D721Med (cell line): ENCODE measurements at regions not wholly inside any gene's neighbourhood (a gene's known extent, or its start where the extent isn't known, plus 50 kb on each side); places are given as distances from the start of the nearest gene placed in this dataset.

ENCODE experiments used
- DNase-seq: peaks from one replicate; pipeline ENCODE4 v3.0.0; 2011; ENCODE audit warnings: low spot score; ENCODE audit not compliant: insufficient read length
- FAIRE-seq: peaks from 2 replicates; lab custom pipeline; 2011; peaks lifted over from hg19 to GRCh38; lab: Jason Lieb, UNC
- TF ChIP-seq, protein P1 (sequence below): IDR thresholded peaks from 2 replicates; pipeline ENCODE4 v1.5.1; 2012; ENCODE audit warnings: mild to moderate bottlenecking, control low read depth; ENCODE audit not compliant: insufficient read depth; ENCODE audit errors: missing control alignments

DNA sequence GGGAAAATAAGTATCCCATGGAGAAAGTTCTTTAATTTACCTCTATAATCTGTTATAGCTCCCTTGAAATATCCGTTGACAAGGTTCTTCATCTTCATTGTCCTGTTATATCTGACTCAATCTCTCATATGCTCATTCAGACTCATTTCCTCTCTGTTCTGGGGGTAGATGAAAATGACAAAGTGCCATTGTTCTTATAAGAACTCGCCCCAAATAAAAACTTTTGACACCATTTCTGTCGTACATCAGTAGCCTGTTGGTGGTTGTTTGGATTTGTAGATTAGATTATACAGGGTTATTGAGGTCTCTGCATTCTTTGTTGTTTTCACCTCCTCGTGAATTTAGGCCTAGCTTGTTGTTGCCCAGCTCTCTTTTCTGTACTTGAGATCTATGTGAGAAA, 55.2 kb upstream of the IPO9 start:
- TF ChIP-seq, protein P1, sequence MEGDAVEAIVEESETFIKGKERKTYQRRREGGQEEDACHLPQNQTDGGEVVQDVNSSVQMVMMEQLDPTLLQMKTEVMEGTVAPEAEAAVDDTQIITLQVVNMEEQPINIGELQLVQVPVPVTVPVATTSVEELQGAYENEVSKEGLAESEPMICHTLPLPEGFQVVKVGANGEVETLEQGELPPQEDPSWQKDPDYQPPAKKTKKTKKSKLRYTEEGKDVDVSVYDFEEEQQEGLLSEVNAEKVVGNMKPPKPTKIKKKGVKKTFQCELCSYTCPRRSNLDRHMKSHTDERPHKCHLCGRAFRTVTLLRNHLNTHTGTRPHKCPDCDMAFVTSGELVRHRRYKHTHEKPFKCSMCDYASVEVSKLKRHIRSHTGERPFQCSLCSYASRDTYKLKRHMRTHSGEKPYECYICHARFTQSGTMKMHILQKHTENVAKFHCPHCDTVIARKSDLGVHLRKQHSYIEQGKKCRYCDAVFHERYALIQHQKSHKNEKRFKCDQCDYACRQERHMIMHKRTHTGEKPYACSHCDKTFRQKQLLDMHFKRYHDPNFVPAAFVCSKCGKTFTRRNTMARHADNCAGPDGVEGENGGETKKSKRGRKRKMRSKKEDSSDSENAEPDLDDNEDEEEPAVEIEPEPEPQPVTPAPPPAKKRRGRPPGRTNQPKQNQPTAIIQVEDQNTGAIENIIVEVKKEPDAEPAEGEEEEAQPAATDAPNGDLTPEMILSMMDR = no peak
- no peak for FAIRE-seq
- no peak for DNase-seq

DNA sequence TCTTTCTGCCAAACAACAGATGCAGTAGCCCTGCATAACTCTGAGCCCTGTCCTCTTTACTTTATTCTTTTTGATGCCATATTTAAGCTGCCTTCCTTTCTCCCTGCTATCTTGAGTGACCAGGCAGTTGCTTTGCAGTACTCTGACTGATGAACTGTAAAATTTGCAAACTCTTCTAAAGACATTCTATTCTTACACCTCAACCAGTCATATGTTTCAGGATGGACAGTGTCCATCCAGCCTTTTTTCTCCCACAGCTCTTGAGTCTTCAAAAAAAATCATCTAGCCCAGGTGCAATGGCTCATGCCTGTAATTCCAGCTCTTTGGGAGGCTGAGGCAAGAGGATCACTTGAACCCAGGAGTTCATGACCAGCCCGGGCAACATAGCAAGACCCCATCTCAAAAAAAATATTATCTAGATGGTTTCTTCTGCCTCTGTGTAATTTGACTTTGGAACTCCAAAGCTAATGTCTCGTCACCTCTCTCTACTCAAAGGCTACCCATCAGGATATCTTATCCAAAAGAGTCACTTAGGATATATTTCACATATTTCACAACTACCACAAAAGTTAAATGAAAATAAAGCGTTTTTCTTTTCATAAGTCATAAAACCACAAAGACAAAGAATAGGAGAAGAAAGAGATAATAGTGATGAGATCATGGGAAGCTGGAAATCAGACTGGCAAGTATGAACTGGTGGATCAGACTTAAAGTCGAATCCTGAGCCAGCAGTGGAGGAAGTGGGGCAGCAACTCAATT, 54.6 kb upstream of the IPO9 start:
- DNase-seq (no peak), FAIRE-seq (no peak)
- TF ChIP-seq, protein P1 = no peak

DNA sequence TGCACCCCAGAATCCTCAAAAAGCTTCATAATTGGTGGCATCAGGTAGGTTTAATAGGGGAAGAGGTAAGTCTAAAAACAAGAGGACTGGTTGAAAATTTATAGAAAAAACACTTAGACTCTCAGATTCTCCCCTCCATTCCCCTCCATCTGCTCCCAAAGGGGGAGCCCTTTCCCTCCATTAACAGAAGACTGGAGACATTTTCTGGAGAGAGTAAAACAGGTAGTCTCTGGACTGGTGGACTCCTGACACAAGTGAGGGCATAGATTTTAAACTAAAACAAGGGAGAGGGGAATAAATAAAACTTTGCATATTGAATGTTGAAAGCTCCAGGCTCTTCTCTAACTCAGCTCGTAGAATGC, 54.0 kb upstream of the IPO9 start:
- FAIRE-seq = no peak
- DNase-seq = no peak
- TF ChIP-seq, protein P1 = no peak

DNA sequence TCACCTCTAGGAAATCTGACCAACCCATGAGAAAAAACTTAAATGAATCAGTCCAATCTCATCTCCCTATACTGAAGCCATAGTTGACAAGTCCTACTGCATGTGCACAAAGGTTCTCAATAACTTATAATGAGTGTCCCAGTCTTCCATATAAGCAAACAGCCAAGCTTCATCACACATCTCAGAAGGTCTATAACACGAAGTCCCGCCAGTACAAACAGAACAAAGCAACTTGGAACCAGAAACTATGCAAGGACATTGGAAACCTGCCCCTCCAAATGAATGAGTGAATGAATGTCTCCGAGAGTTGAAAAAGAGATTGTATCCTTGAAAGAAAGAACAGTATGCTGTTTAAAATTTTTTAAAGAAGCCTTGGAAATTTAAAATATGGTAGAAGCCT, 53.6 kb upstream of the IPO9 start:
- no peak for DNase-seq
- no peak for FAIRE-seq
- TF ChIP-seq, protein P1 = no peak

DNA sequence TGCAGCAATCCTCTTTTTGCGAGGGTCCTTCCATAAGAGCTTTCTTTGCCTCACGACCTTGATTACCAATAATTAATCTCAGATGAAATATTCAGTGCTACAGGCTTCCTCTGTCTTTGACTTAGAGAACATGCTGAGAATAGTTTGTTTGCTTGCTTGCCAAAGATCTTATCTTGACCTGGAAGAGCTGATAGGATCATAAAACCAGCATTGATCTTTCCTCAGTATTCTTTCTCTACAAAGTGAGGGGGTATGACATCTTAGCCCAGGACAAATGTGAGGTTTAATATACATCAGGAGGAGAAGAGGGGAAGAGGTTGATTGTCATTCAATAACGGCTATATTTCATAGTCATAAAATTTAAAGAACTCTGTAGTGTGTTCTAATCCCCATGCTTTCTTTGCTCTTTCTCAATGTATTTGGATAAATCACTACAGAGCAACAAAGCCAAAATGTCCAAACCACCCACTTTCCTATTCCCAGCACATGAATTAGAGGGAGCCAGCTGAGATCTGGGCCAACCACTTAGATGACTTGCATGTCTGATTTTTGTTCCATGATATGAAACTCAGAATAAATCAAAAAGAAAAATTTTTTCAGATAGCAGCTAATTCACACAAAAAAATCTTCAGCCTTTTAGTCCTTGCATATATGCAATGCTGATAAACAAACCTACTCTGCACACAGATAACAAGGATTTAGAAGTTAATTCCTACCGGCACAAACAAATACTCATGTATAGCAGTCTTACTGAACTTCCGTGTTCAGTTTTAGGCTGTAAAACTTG, 50.5 kb upstream of the IPO9 start:
- TF ChIP-seq, protein P1 = no peak
- FAIRE-seq (no peak), DNase-seq (no peak)
